ENCODE measurements at regions not wholly inside any gene's neighbourhood (a gene's known extent, or its start where the extent isn't known, plus 50 kb on each side); places are given as distances from the start of the nearest gene placed in this dataset.

DNA sequence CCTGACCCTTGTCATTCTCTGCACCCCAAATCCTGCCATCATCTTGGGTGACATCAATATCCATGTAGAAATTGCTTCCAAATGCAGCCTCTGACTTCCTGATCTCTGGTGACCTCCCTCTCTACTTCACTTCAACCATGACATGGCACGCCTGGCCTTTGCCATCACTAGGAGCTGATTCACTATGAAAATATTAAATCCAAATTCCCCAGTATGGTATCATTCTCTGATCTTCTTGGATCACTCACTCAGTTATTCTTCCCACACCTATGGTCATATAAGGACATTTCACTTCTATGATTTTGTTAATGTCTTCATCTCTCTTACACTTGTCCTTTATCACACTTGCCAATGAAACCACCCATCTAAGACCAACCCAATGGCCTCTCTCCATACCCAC is 73.7 kb upstream of the ODAD2 start:
- Histone ChIP-seq H3K36me3 (peaks cover 0 to 15% (median 0%) of the 10 kb centered on the region in 3 donors), H3K9me3 (no peaks in the 10 kb centered on the region), H3K4me1 (no peaks in the 10 kb centered on the region), H3K4me3 (no peak overlapping the region), H3K27ac (no peak overlapping the region), H3K27me3 (no peaks in the 10 kb centered on the region)
- no peak for DNase-seq
- no peak for TF ChIP-seq POLR2A (IDR thresholded peaks at IDR 0.05)

DNA sequence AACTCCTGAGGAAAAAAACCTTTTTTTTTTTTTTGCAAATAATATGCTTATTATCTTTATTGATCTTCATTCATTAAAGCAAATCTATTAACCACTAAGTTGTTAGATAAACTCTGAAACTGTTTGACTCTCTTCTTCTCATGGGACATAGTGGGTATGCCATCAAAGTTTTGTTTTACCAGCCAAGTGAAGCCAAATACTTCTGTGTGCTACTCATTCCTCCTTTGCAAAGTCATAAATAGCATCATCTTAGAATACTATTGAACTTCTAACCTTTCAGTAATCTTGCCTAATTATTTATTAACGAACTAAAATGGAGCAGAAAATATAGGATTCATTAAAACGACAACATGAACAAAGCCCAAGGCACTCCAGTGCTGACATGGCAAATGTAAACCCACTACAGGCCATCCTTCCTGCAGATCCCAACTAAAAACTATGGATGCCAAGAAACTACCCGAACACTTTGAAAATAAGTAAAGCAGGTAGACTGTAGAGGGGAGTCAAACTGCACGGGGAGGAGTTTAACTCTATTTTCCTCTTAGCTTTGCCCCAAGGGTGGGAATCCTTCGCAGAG is 61.2 kb upstream of the ODAD2 start:
- TF ChIP-seq, protein P1, sequence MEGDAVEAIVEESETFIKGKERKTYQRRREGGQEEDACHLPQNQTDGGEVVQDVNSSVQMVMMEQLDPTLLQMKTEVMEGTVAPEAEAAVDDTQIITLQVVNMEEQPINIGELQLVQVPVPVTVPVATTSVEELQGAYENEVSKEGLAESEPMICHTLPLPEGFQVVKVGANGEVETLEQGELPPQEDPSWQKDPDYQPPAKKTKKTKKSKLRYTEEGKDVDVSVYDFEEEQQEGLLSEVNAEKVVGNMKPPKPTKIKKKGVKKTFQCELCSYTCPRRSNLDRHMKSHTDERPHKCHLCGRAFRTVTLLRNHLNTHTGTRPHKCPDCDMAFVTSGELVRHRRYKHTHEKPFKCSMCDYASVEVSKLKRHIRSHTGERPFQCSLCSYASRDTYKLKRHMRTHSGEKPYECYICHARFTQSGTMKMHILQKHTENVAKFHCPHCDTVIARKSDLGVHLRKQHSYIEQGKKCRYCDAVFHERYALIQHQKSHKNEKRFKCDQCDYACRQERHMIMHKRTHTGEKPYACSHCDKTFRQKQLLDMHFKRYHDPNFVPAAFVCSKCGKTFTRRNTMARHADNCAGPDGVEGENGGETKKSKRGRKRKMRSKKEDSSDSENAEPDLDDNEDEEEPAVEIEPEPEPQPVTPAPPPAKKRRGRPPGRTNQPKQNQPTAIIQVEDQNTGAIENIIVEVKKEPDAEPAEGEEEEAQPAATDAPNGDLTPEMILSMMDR (IDR thresholded peaks at IDR 0.05) = no peak
- TF ChIP-seq POLR2A (IDR thresholded peaks at IDR 0.05) = no peak
- H3K9me3 ChIP-seq = no peaks in the 10 kb centered on the region

DNA sequence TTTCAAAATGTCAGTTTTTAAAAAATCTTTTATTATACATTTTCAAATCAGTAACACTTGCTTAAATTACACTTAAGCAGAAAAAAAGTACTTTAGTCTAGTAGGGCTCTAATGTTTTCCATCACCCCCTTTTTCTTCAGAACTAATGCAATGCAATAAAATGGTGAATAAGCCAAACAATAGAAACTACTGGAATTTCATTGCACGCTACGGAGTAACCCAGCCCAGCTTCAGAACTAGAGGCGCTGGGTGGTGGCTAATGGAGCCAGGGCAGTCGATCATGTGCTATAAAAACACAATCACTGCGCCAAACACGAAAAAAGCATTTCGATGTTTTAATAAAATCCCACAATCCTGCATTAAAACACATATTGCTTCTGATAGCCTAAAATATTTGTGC is 59.9 kb upstream of the ODAD2 start:
- H3K36me3 ChIP-seq = peaks cover 0 to 5% (median 3%) of the 10 kb centered on the region in 3 donors
- H3K27ac ChIP-seq = no peak overlapping the region
- no peaks in the 10 kb centered on the region for H3K9me3 ChIP-seq
- no peaks in the 10 kb centered on the region for H3K4me1 ChIP-seq
- no peak overlapping the region for H3K4me3 ChIP-seq
- TF ChIP-seq POLR2A (IDR thresholded peaks at IDR 0.05) = no peak
- TF ChIP-seq, protein P1 (IDR thresholded peaks at IDR 0.05) = no peak
- DNase-seq = no peak
- no peaks in the 10 kb centered on the region for H3K27me3 ChIP-seq

More for the DNA sequence above, 61.2 kb upstream of the ODAD2 start:
- DNase-seq = no peak
- Histone ChIP-seq H3K27ac (no peak overlapping the region), H3K36me3 (peaks cover 0 to 5% (median 3%) of the 10 kb centered on the region in 3 donors), H3K27me3 (no peaks in the 10 kb centered on the region), H3K4me1 (no peaks in the 10 kb centered on the region), H3K4me3 (no peak overlapping the region)

DNA sequence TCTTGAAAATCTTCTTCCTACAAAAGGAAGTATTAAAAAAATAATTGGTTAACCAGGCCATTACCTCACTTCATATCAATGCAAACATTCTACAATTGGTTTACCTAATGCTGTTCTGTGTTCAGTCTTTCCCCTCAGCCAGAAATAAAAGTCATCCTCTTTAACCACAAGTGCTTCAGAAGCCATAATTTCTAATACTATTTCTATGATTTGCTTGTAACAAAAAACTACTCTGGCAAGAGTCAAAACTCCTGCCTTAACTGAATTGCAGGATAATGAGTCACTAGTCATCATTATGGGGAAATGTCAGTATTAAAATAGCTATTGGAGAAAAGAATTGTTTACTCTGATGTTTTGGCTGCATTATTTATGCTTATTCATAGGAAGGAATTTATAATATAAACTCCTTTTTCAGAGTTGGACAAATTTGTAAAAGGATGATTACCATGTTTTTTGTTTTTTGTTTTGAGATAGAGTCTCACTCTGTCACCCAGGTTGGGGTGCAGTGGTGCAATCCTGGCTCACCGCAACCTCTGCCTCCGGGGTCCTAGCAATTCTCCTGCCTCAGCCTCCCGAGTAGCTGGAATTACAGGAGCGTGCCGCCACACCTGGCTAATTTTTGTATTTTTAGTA is 55.5 kb upstream of the ODAD2 start:
- Histone ChIP-seq H3K4me3 (no peak overlapping the region), H3K9me3 (no peaks in the 10 kb centered on the region), H3K36me3 (peaks cover 0 to 5% (median 3%) of the 10 kb centered on the region in 3 donors), H3K27me3 (no peaks in the 10 kb centered on the region), H3K27ac (peak overlapping the region in 1 of 4 donors; percentile 30), H3K4me1 (no peaks in the 10 kb centered on the region)
- TF ChIP-seq, protein P1 (IDR thresholded peaks at IDR 0.05) = no peak
- DNase-seq = no peak

DNA sequence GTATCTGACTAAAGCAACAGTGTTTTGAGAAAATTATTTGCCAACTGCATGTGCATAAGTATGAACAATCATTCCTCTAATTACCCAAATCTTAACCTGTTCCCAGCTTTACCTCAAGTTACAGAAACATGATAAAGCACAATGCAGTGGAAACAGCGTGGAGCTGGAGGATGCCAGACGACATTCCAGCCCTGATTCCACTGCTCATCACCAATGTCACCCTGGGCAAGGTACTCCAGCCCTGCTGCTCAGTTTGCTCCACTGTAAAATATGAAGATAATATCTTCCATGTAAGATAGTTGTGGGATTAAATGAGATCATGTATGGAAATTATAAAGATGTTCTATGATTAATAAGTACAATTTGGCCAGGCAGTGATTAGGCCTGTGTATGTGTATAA is 50.4 kb upstream of the ODAD2 start:
- Histone ChIP-seq H3K9me3 (no peaks in the 10 kb centered on the region), H3K36me3 (no peaks in the 10 kb centered on the region), H3K4me1 (no peaks in the 10 kb centered on the region), H3K27ac (no peak overlapping the region), H3K27me3 (no peaks in the 10 kb centered on the region), H3K4me3 (no peak overlapping the region)
- no peak for DNase-seq
- TF ChIP-seq, protein P1 (IDR thresholded peaks at IDR 0.05) = no peak
- TF ChIP-seq POLR2A (IDR thresholded peaks at IDR 0.05) = no peak
